ENCODE measurements at regions not wholly inside any gene's neighbourhood (a gene's known extent, or its start where the extent isn't known, plus 50 kb on each side); places are given as distances from the start of the nearest gene placed in this dataset.

GRCh38 chr7:148521271-148521670 is 69.3 kb upstream of the C7orf33 start:
- Histone ChIP-seq H3K4me2 (no peak overlapping the region), H3K9me3 (ENCODE audit: low read depth) (no peaks in the 10 kb centered on the region), H3K79me2 (no peaks in the 10 kb centered on the region), H3K4me3 (no peak overlapping the region), H3K36me3 (replicated peaks; ENCODE audit: insufficient read depth, low read depth) (no peaks in the 10 kb centered on the region), H2AFZ (no peak overlapping the region), H3K4me1 (ENCODE audit: insufficient read depth) (peaks cover 3% of the 10 kb centered on the region), H3K9me2 (replicated peaks; ENCODE audit: insufficient read depth) (no peaks in the 10 kb centered on the region), H3K27me3 (no peaks in the 10 kb centered on the region), H3K27ac (no peak overlapping the region), H4K20me1 (ENCODE audit: insufficient read depth, poor library complexity, severe bottlenecking) (no peaks in the 10 kb centered on the region)
- peak; percentile 14 for DNase-seq (ENCODE audit: low spot score)
- WGBS (ENCODE audit: low lambda C conversion rate, missing lambda C conversion rate), result 61% methylated on average over 7 of the region's 7 CpGs
- TF ChIP-seq EZH2 (IDR thresholded peaks at IDR 0.05; ENCODE audit: borderline replicate concordance) (no peak), EZH2phosphoT487 (IDR thresholded peaks at IDR 0.05; ENCODE audit: low read depth, severe bottlenecking, unreplicated experiment) (no peak), CTCF (IDR thresholded peaks at IDR 0.05; ENCODE audit: poor library complexity) (no peak)

- Histone ChIP-seq H3K4me1 (ENCODE audit: insufficient read depth) (peaks cover 3% of the 10 kb centered on the region), H4K20me1 (ENCODE audit: insufficient read depth, poor library complexity, severe bottlenecking) (no peaks in the 10 kb centered on the region), H2AFZ (no peak overlapping the region), H3K36me3 (replicated peaks; ENCODE audit: insufficient read depth, low read depth) (no peaks in the 10 kb centered on the region), H3K79me2 (no peaks in the 10 kb centered on the region), H3K4me2 (no peak overlapping the region), H3K9me2 (replicated peaks; ENCODE audit: insufficient read depth) (no peaks in the 10 kb centered on the region), H3K27ac (no peak overlapping the region), H3K9me3 (ENCODE audit: low read depth) (no peaks in the 10 kb centered on the region), H3K27me3 (no peaks in the 10 kb centered on the region), H3K4me3 (no peak overlapping the region)
- DNase-seq (ENCODE audit: low spot score), result no peak
- 78% methylated on average over 4 of the region's 4 CpGs for WGBS (ENCODE audit: low lambda C conversion rate, missing lambda C conversion rate)
- TF ChIP-seq EZH2 (IDR thresholded peaks at IDR 0.05; ENCODE audit: borderline replicate concordance), result no peak
- no peak for TF ChIP-seq CTCF (IDR thresholded peaks at IDR 0.05; ENCODE audit: poor library complexity)
- TF ChIP-seq EZH2phosphoT487 (IDR thresholded peaks at IDR 0.05; ENCODE audit: low read depth, severe bottlenecking, unreplicated experiment), result no peak
These were observed 67.0 kb upstream of the C7orf33 start for GRCh38 chr7:148523550-148523949.

- H3K27me3 ChIP-seq, result no peaks in the 10 kb centered on the region
- DNase-seq (ENCODE audit: low spot score), result peak; percentile 10
- 66% methylated on average over 7 of the region's 7 CpGs for WGBS (ENCODE audit: low lambda C conversion rate, missing lambda C conversion rate)
- H3K4me2 ChIP-seq, result no peak overlapping the region
- no peaks in the 10 kb centered on the region for H3K79me2 ChIP-seq
- no peak for TF ChIP-seq CTCF (IDR thresholded peaks at IDR 0.05; ENCODE audit: poor library complexity)
- no peak for TF ChIP-seq EZH2 (IDR thresholded peaks at IDR 0.05; ENCODE audit: borderline replicate concordance)
- TF ChIP-seq EZH2phosphoT487 (IDR thresholded peaks at IDR 0.05; ENCODE audit: low read depth, severe bottlenecking, unreplicated experiment), result no peak
- H3K36me3 ChIP-seq (replicated peaks; ENCODE audit: insufficient read depth, low read depth), result no peaks in the 10 kb centered on the region
- H3K27ac ChIP-seq, result peak overlapping the region; percentile 35
- no peaks in the 10 kb centered on the region for H3K9me2 ChIP-seq (replicated peaks; ENCODE audit: insufficient read depth)
- no peak overlapping the region for H2AFZ ChIP-seq
- no peaks in the 10 kb centered on the region for H4K20me1 ChIP-seq (ENCODE audit: insufficient read depth, poor library complexity, severe bottlenecking)
- H3K4me1 ChIP-seq (ENCODE audit: insufficient read depth), result peaks cover 3% of the 10 kb centered on the region
- H3K4me3 ChIP-seq, result no peak overlapping the region
- no peaks in the 10 kb centered on the region for H3K9me3 ChIP-seq (ENCODE audit: low read depth)
These were observed 65.9 kb upstream of the C7orf33 start for GRCh38 chr7:148524479-148525224.
